DND-41 (cell line): ENCODE measurements at regions not wholly inside any gene's neighbourhood (a gene's known extent, or its start where the extent isn't known, plus 50 kb on each side); places are given as distances from the start of the nearest gene placed in this dataset.

Experiments used
- CTCF ChIP-seq: IDR thresholded peaks from 2 replicates; pipeline ENCODE4 v1.5.1; 2012; ENCODE audit warnings: borderline replicate concordance, low read length, moderate library complexity, mild to moderate bottlenecking; ENCODE audit not compliant: poor library complexity, severe bottlenecking; ENCODE audit errors: extremely low read depth
- EZH2 ChIP-seq: IDR thresholded peaks from 3 replicates; pipeline ENCODE4 v1.6.1; 2012; ENCODE audit warnings: borderline replicate concordance, low read depth, mild to moderate bottlenecking, moderate library complexity, low read length, inconsistent platforms; ENCODE audit not compliant: severe bottlenecking

- TF ChIP-seq CTCF (no peak), EZH2 (no peak)
Measured at GRCh38 chr14:21911877-21912276, 238.3 kb upstream of the OR4E1 start.
